ENCODE measurements at regions not wholly inside any gene's neighbourhood (a gene's known extent, or its start where the extent isn't known, plus 50 kb on each side); places are given as distances from the start of the nearest gene placed in this dataset.
"Not testable (repeated sequence)": the region's sequence is repeated elsewhere in the genome, so short reads cannot be mapped to it uniquely, and the experiment has no call there.

DNA sequence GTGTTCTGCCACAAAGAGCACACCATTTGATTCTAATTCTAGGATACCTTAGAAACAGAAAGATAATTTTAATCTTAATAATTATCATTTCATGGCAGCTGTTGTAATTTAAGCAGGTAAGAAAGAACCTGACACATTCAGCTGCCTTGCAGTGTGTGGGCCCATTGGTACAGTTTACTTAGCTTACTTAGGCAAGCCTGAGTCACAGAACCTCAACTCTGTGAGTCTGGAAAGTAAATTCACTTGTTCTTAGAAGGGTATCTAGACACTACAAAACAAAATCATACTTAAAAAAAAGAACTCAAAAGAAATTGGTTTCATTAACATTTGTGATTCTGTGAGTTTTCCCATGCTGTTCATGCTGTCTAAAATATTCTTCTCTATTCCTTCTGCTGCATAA, 956.3 kb upstream of the SLC39A10 start:
- no peak for DNase-seq (ENCODE audit: insufficient read length)
- TF ChIP-seq POLR2AphosphoS5 (IDR thresholded peaks at IDR 0.05; ENCODE audit: low read depth, low read length) (no peak), POLR2A (IDR thresholded peaks at IDR 0.05; ENCODE audit: low read depth, low read length) (no peak), TAF1 (IDR thresholded peaks at IDR 0.05; ENCODE audit: borderline replicate concordance, low read depth, low read length) (no peak)
- FAIRE-seq: no peak

DNA sequence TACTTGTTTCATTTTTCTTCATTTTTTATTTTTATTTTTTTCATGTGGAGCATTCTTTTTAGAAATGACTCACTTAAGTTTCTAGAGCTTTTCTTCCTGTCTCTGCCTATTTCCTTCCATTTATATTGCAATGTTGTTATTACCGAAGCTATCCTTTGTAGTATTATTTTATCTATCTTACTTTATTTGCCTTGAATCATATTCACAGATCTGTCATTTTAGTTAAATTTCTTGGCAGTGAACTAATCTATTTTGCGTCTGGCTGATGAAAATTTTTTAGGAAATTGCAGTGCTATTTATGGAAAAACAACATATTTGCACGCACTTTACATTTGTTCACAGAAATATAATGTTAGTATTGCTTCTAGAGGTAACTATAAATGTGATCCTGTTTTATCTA, 956.9 kb upstream of the SLC39A10 start:
- FAIRE-seq (no peak), DNase-seq (ENCODE audit: insufficient read length) (no peak)
- TF ChIP-seq TAF1 (IDR thresholded peaks at IDR 0.05; ENCODE audit: borderline replicate concordance, low read depth, low read length): no peak
- no peak for TF ChIP-seq POLR2AphosphoS5 (IDR thresholded peaks at IDR 0.05; ENCODE audit: low read depth, low read length)
- TF ChIP-seq POLR2A (IDR thresholded peaks at IDR 0.05; ENCODE audit: low read depth, low read length): no peak

DNA sequence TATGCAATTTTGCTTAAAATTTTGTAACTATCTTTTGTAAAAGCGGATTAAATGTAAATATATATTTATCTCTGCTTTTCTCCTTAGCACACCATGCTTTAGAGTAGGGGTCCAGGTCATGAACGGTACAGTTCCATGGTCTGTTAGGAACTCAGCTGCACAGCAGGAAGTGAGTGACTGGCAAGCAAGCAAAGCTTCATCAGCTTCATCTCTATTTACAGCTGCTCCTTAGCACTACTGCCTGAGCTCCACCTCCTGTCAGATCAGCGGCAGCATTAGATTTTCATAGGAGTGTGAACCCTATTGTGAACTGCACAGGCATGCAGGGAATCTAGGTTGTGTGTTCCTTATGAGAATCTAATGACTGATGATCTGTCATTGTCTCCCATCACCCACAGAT, 959.0 kb upstream of the SLC39A10 start:
- no peak for DNase-seq (ENCODE audit: insufficient read length)
- no peak for FAIRE-seq
- no peak for TF ChIP-seq POLR2AphosphoS5 (IDR thresholded peaks at IDR 0.05; ENCODE audit: low read depth, low read length)
- no peak for TF ChIP-seq POLR2A (IDR thresholded peaks at IDR 0.05; ENCODE audit: low read depth, low read length)
- TF ChIP-seq TAF1 (IDR thresholded peaks at IDR 0.05; ENCODE audit: borderline replicate concordance, low read depth, low read length): no peak

DNA sequence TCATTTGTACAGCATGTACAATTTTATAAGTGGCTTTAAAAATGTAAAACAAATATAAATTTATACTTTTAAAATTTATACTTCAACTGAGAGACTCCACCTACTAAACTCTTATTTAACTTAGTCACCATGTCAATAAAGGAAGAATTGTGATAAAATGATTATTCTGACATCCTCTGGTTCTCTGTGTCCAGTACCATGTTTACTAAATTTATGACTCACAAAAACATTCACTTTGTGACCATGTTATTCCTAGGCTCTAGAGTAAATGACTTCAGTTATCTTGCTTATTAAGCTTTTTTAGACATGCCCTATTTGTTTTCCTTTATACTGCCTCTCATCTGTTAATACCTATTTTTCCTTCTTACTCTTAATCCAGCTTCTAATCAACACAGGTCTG, 959.6 kb upstream of the SLC39A10 start:
- no peak for FAIRE-seq
- TF ChIP-seq TAF1 (IDR thresholded peaks at IDR 0.05; ENCODE audit: borderline replicate concordance, low read depth, low read length) (no peak), POLR2A (IDR thresholded peaks at IDR 0.05; ENCODE audit: low read depth, low read length) (no peak), POLR2AphosphoS5 (IDR thresholded peaks at IDR 0.05; ENCODE audit: low read depth, low read length) (no peak)
- DNase-seq (ENCODE audit: insufficient read length): no peak

DNA sequence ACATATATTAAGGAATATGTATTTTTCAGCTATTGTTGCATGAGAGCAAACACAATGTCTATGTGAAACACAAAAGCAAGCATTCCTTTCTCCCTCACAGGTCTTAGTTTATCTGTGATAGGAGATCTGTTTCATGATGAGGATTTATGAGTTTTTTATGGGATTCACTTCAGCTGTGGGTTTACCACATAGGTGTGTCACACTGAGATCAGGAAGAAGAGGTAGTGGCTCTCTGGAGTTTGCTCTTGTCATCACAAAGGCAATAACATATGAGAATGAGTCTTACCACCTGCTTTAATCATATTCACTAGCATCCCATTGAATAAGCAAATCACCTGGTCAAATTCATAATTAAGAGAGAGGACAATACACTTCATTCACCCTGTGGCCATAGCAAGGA, 960.3 kb upstream of the SLC39A10 start:
- FAIRE-seq (no peak), DNase-seq (ENCODE audit: insufficient read length) (no peak)
- TF ChIP-seq POLR2A (IDR thresholded peaks at IDR 0.05; ENCODE audit: low read depth, low read length) (no peak), TAF1 (IDR thresholded peaks at IDR 0.05; ENCODE audit: borderline replicate concordance, low read depth, low read length) (no peak), POLR2AphosphoS5 (IDR thresholded peaks at IDR 0.05; ENCODE audit: low read depth, low read length) (no peak)

DNA sequence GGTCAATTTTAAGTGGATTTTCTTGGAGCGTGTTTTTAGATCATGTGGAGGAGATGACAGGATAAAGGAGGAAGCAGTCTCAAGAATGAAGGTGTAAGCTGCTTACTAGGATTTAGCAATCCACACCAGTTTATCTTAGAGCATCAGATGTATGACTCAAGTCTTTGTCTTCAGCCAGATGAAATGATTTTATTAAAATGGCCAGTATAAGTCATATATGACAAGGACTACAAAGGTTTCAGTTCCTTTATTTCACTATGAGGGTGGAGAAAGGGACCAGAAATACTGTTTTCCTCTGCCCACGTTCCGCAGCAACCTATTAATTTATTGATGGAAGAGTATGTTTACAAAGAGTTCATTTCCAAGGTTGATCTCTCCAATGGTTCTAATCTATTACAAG, 970.5 kb upstream of the SLC39A10 start:
- FAIRE-seq (no peak), DNase-seq (ENCODE audit: insufficient read length) (no peak)
- TF ChIP-seq TAF1 (IDR thresholded peaks at IDR 0.05; ENCODE audit: borderline replicate concordance, low read depth, low read length) (no peak), POLR2A (IDR thresholded peaks at IDR 0.05; ENCODE audit: low read depth, low read length) (no peak), POLR2AphosphoS5 (IDR thresholded peaks at IDR 0.05; ENCODE audit: low read depth, low read length) (no peak)

DNA sequence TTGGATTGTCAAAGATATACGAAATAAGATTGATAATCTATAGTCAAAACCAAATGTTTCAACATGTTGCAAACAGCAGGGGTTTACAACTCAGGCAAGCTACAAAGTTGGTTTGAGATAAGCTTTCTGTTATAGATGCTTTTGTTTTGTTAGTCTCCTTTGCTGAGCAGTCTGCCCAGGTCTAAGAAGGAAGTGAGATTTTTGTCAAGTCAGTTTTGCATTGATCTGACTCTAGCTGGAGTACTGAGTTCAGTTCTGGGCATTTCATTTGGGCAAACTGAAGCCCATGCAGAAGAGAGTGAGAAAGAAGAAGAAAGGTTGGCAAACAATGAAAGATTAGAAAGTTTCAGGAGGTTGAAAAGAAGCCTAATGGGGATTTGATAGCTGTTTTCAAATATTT, 983.0 kb upstream of the SLC39A10 start:
- TF ChIP-seq TAF1 (IDR thresholded peaks at IDR 0.05; ENCODE audit: borderline replicate concordance, low read depth, low read length): no peak
- TF ChIP-seq POLR2AphosphoS5 (IDR thresholded peaks at IDR 0.05; ENCODE audit: low read depth, low read length): no peak
- no peak for TF ChIP-seq POLR2A (IDR thresholded peaks at IDR 0.05; ENCODE audit: low read depth, low read length)
- no peak for DNase-seq (ENCODE audit: insufficient read length)
- FAIRE-seq: no peak

DNA sequence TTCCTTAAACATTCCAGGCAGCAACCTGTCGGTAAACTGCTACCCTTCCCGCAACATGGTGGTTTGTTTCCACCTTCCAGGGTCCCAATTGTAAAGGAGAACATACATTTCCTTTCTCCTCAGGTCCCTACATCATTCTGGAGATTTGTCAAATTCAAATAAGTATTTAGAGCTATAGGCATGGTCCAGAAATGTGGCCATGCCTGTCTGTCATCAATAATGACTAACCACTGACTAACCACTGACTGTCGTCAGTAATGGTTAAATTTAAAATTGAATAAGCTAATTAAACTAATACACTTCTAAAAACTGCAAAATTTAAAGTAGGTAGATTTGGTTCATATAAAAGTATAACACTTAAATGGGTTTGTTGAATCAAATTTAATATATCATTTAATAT, 984.0 kb upstream of the SLC39A10 start:
- TF ChIP-seq TAF1 (IDR thresholded peaks at IDR 0.05; ENCODE audit: borderline replicate concordance, low read depth, low read length) (no peak), POLR2AphosphoS5 (IDR thresholded peaks at IDR 0.05; ENCODE audit: low read depth, low read length) (no peak), POLR2A (IDR thresholded peaks at IDR 0.05; ENCODE audit: low read depth, low read length) (no peak)
- FAIRE-seq: no peak

DNA sequence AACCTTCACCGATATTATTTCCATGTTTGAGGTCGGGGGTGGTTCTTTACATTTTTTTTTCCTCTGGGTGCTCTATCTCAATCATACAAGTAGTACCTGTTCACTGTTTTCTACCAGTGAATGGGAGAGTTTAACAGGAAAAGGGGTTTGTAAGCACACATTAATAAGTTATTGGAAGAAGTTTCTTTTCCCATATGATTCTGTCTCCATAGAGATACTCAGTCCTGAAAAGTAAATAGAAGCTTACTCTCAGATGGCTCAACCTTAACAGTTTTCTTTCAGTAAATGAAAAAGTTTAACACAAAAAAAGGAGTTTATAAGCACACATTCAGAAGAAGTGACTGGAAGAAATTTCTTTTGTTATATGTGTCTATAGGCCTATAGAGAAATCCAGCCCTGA, 995.6 kb upstream of the SLC39A10 start:
- no peak for FAIRE-seq
- TF ChIP-seq POLR2AphosphoS5 (IDR thresholded peaks at IDR 0.05; ENCODE audit: low read depth, low read length) (no peak), POLR2A (IDR thresholded peaks at IDR 0.05; ENCODE audit: low read depth, low read length) (no peak), TAF1 (IDR thresholded peaks at IDR 0.05; ENCODE audit: borderline replicate concordance, low read depth, low read length) (no peak)
- no peak for DNase-seq (ENCODE audit: insufficient read length)

More for the DNA sequence above, 984.0 kb upstream of the SLC39A10 start:
- no peak for DNase-seq (ENCODE audit: insufficient read length)

DNA sequence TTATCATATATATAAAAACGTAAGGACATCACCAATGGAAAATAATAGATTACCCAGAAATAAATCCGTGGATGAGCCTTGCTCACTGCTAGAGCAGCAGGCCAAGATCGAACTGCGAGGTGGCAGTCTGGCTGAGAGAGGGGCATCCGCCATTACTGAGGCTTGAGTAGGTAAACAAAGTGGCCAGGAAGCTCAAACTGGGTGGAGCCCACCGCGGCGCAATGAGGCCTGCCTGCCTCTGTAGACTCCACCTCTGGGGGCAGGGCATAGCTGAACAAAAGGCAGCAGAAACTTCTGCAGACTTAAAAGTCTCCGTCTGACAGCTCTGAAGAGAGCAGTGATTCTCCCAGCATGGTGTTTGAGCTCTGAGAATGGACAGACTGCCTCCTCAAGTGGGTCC, 1018.0 kb upstream of the SLC39A10 start:
- not testable (repeated sequence) for FAIRE-seq; DNase-seq (ENCODE audit: insufficient read length)

DNA sequence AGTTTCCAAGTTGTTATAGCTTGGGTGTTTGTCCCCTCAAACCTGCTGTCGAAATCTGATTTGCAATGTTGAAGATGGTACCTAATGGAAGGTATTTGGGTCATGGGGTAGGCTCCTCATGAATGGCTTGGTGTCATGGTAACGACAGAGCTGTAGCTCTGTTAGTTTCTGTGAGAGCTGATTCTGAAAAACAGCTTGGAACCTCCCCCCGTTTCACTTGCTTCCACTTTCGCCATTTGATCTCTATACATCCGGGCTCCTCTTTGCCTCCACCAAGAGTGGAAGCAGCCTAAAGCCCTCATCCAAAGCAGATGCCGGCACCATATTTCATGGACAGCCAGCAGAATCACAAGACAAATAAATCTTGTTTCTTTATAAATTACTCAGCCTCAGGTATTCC, 1035.1 kb upstream of the SLC39A10 start:
- no peak for FAIRE-seq
- no peak for DNase-seq (ENCODE audit: insufficient read length)
- TF ChIP-seq POLR2A (IDR thresholded peaks at IDR 0.05; ENCODE audit: low read depth, low read length) (no peak), POLR2AphosphoS5 (IDR thresholded peaks at IDR 0.05; ENCODE audit: low read depth, low read length) (no peak), TAF1 (IDR thresholded peaks at IDR 0.05; ENCODE audit: borderline replicate concordance, low read depth, low read length) (no peak)

DNA sequence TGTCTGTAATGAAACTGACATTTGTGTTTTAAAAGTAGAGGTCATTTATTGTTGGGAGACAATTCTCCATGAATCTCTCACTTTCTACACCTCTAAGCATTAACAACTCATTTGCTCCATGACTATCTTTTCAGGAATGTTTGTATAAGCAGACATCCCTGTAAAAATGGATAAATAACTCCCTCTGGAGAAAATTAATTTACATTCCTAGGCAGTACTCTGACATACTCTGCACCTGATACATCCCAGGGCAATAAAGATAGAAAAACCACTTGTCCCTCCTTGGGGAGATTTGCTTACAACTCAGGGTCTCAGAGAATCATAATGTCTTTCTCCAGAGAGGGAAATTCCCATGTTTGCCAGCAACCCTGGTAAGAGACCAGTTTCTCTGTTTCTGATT, 1037.7 kb upstream of the SLC39A10 start:
- FAIRE-seq: no peak
- TF ChIP-seq POLR2AphosphoS5 (IDR thresholded peaks at IDR 0.05; ENCODE audit: low read depth, low read length): no peak
- no peak for DNase-seq (ENCODE audit: insufficient read length)

DNA sequence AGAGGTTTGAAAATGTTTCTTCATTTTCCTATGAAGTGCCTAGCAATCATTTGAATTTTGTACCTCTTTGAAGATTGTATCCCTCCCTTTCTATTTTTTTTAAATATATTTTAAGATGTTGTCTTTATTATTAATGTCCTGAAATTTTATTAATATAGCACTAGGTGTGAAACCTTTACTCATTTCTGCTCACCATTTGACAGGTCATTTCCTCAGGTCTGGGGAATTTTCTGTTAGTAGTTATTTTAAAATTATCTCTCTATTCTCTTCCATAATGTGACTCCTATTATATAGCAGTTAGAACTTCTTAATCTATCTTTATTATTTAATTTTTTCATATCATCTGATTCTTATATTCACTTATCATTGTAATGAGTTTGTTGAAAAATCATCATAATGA, 1038.6 kb upstream of the SLC39A10 start:
- FAIRE-seq (no peak), DNase-seq (ENCODE audit: insufficient read length) (no peak)

More for the DNA sequence above, 1038.6 kb upstream of the SLC39A10 start:
- TF ChIP-seq TAF1 (IDR thresholded peaks at IDR 0.05; ENCODE audit: borderline replicate concordance, low read depth, low read length) (no peak), POLR2A (IDR thresholded peaks at IDR 0.05; ENCODE audit: low read depth, low read length) (no peak), POLR2AphosphoS5 (IDR thresholded peaks at IDR 0.05; ENCODE audit: low read depth, low read length) (no peak)

Data from GM12892 (cell line).